Neural crest cell (in vitro differentiated cells): ENCODE measurements at regions not wholly inside any gene's neighbourhood (a gene's known extent, or its start where the extent isn't known, plus 50 kb on each side); places are given as distances from the start of the nearest gene placed in this dataset.

Source experiments
- DNase-seq: peaks from one replicate; pipeline ENCODE4 v3.0.0; 2021; ENCODE audit warnings: low read depth, mixed read lengths, low spot score
- H3K27ac Mint-ChIP-seq: one replicate; pipeline ENCODE4 v1.8.0; 2021; ENCODE audit warnings: mild to moderate bottlenecking, mixed read lengths; ENCODE audit not compliant: unreplicated experiment
- H3K27me3 Mint-ChIP-seq: 2 replicates; pipeline ENCODE4 v1.8.0; 2021; ENCODE audit warnings: low read depth, mild to moderate bottlenecking, mixed read lengths
- H3K36me3 Mint-ChIP-seq: 2 replicates; pipeline ENCODE4 v1.8.0; 2021; ENCODE audit warnings: low read depth, mild to moderate bottlenecking, mixed read lengths
- H3K4me1 Mint-ChIP-seq: 2 replicates; pipeline ENCODE4 v1.8.0; 2021; ENCODE audit warnings: mixed read lengths
- H3K4me3 Mint-ChIP-seq: one replicate; pipeline ENCODE4 v1.8.0; 2021; ENCODE audit warnings: mild to moderate bottlenecking, mixed read lengths
- H3K9me3 Mint-ChIP-seq: 2 replicates; pipeline ENCODE4 v1.8.0; 2021; ENCODE audit warnings: mixed read lengths
- CTCF ChIP-seq: fragments of 200-600 bp; sonication (generic); conservative IDR thresholded peaks from 2 replicates; pipeline ENCODE4 v1.5.0; 2021; ENCODE audit warnings: antibody characterized with exemption, mild to moderate bottlenecking

- no peak overlapping the region for H3K27ac Mint-ChIP-seq
- no peak for DNase-seq
- H3K27me3 Mint-ChIP-seq, result no peaks in the 10 kb centered on the region
- H3K9me3 Mint-ChIP-seq, result no peaks in the 10 kb centered on the region
- TF ChIP-seq CTCF, result no peak
- no peak overlapping the region for H3K4me3 Mint-ChIP-seq
- peaks cover 2% of the 10 kb centered on the region for H3K4me1 Mint-ChIP-seq
- H3K36me3 Mint-ChIP-seq, result no peaks in the 10 kb centered on the region
These were observed 325.6 kb downstream of the RRAGC start for GRCh38 chr1:38533772-38534472.

GRCh38 chr1:38530957-38531356, 328.6 kb downstream of the RRAGC start:
- Mint-ChIP-seq H3K4me1 (peaks cover 4% of the 10 kb centered on the region), H3K36me3 (no peaks in the 10 kb centered on the region), H3K9me3 (no peaks in the 10 kb centered on the region), H3K27me3 (no peaks in the 10 kb centered on the region), H3K27ac (no peak overlapping the region), H3K4me3 (no peak overlapping the region)
- no peak for DNase-seq
- no peak for TF ChIP-seq CTCF

- DNase-seq, result no peak
- no peak overlapping the region for H3K4me3 Mint-ChIP-seq
- H3K9me3 Mint-ChIP-seq, result no peaks in the 10 kb centered on the region
- no peaks in the 10 kb centered on the region for H3K36me3 Mint-ChIP-seq
- H3K27ac Mint-ChIP-seq, result no peak overlapping the region
- TF ChIP-seq CTCF, result no peak
- peaks cover 4% of the 10 kb centered on the region for H3K4me1 Mint-ChIP-seq
- no peaks in the 10 kb centered on the region for H3K27me3 Mint-ChIP-seq
These were observed 329.6 kb downstream of the RRAGC start for GRCh38 chr1:38529946-38530345.

GRCh38 chr1:38529391-38529790, 330.2 kb downstream of the RRAGC start:
- H3K4me3 Mint-ChIP-seq, result no peak overlapping the region
- H3K9me3 Mint-ChIP-seq, result no peaks in the 10 kb centered on the region
- no peak for DNase-seq
- peaks cover 4% of the 10 kb centered on the region for H3K4me1 Mint-ChIP-seq
- H3K36me3 Mint-ChIP-seq, result no peaks in the 10 kb centered on the region
- no peak overlapping the region for H3K27ac Mint-ChIP-seq
- H3K27me3 Mint-ChIP-seq, result no peaks in the 10 kb centered on the region
- no peak for TF ChIP-seq CTCF

GRCh38 chr1:38528623-38529022, 330.9 kb downstream of the RRAGC start:
- Mint-ChIP-seq H3K27ac (no peak overlapping the region), H3K9me3 (no peaks in the 10 kb centered on the region), H3K36me3 (no peaks in the 10 kb centered on the region), H3K4me1 (peaks cover 4% of the 10 kb centered on the region), H3K4me3 (no peak overlapping the region), H3K27me3 (no peaks in the 10 kb centered on the region)
- no peak for DNase-seq
- no peak for TF ChIP-seq CTCF
